ENCODE measurements at regions not wholly inside any gene's neighbourhood (a gene's known extent, or its start where the extent isn't known, plus 50 kb on each side); places are given as distances from the start of the nearest gene placed in this dataset.
A peak's percentile ranks its signal among the peaks of the same experiment; 100 is the strongest.

DNA sequence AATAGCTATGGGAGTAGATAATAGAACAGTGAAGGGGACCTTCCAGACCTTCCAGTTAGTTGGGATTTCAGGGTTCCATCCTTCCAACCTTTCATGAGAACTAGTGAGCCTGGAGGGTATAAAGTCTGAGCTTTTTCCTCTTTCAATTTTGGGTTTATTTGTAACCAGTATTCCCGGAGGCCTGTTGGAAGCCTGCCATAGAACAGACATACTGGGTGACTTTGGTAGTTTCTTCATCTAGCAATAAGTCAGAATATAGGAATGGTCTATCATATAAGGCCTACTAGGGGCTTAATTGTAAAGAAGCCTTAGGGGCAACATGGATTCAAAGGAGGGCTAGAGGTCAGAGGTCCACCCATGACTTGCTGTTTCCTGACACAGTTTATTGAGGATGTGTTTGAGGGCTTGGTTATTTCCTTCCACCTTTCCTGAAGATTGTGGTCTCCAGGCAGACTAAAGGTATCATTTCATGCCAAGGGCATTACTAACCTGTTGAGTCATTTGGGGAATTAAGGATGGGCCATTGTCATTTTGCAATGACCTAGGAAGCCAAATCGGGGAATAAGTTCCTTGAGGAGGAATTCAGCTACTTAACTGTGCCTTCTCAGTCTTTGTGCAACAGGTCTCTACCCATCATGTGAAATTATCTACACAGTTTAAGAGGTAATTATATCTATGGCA is 410.3 kb downstream of the SLC6A15 start:
- no peak for DNase-seq (ENCODE audit: low read depth)
- no peak overlapping the region for H3K4me3 ChIP-seq (ENCODE audit: low read depth, low read length)
- TF ChIP-seq, protein P1, sequence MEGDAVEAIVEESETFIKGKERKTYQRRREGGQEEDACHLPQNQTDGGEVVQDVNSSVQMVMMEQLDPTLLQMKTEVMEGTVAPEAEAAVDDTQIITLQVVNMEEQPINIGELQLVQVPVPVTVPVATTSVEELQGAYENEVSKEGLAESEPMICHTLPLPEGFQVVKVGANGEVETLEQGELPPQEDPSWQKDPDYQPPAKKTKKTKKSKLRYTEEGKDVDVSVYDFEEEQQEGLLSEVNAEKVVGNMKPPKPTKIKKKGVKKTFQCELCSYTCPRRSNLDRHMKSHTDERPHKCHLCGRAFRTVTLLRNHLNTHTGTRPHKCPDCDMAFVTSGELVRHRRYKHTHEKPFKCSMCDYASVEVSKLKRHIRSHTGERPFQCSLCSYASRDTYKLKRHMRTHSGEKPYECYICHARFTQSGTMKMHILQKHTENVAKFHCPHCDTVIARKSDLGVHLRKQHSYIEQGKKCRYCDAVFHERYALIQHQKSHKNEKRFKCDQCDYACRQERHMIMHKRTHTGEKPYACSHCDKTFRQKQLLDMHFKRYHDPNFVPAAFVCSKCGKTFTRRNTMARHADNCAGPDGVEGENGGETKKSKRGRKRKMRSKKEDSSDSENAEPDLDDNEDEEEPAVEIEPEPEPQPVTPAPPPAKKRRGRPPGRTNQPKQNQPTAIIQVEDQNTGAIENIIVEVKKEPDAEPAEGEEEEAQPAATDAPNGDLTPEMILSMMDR (conservative IDR thresholded peaks at IDR 0.05; ENCODE audit: low read depth, low read length), result no peak

DNA sequence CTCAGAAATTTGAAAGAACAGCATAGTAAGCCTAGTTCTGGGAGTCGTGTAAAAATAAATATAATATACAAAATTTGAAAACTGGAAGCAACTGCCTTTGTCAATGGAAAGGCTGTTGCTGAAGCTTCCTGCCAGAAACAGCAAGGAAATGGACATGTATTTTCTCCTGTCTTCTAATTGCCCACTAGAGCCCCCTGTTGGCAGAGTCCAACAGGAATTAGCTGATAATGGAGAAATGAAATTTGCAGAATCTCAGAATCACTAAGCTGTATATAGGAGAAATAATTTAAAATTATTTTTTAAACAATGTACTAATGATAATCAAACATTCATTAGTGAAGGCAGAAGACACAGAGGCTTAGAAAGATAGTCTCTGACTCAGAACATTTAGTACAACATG is 414.8 kb downstream of the SLC6A15 start:
- DNase-seq (ENCODE audit: low read depth), result no peak
- H3K4me3 ChIP-seq (ENCODE audit: low read depth, low read length), result no peak overlapping the region
- TF ChIP-seq, protein P1 (conservative IDR thresholded peaks at IDR 0.05; ENCODE audit: low read depth, low read length), result peak; percentile 61

DNA sequence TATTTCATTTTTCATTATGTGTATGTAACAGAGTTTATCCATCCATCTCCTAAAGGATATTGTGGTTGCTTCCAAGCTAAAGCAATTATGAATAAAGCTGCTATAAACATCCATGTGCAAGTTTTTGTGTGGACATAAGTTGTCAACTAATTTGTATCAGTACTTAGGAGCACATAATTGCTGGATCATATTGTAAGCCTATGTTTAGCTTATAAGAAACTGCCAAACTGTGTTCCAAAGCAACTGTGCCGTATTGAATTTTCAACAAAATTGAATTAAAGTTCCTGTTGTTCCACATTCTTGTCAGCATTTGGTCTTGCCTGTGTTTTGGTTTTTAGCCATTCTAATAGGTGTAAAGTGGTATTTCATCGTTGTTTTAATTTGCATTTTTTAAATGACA is 416.9 kb downstream of the SLC6A15 start:
- no peak for DNase-seq (ENCODE audit: low read depth)
- TF ChIP-seq, protein P1 (conservative IDR thresholded peaks at IDR 0.05; ENCODE audit: low read depth, low read length), result no peak
- no peak overlapping the region for H3K4me3 ChIP-seq (ENCODE audit: low read depth, low read length)

DNA sequence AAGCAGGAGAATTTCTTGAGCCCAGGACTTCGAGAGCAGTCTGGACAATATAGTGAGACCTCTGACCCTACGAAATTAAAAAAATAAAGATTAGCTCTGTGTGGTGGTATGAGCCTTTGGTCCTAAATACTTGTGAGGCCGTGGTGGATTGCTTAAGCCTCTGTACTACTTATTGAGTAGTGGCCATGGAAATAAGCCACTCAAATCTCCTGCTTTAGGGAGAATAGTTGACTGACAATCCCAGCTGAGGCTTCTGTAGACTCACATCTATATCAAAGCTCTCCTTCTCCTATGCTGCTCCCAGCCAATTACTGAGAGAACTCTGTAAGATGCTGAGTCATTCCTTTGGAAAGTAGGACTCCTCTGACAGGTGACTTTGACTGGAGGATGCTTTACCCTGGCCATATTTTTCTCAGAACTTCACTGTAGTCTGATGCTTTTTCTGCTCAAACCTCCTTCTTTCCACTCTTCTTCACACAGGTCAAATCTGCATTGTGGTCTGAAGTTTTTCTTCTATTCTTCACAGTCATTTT is 420.2 kb downstream of the SLC6A15 start:
- no peak overlapping the region for H3K4me3 ChIP-seq (ENCODE audit: low read depth, low read length)
- no peak for DNase-seq (ENCODE audit: low read depth)
- TF ChIP-seq, protein P1 (conservative IDR thresholded peaks at IDR 0.05; ENCODE audit: low read depth, low read length), result no peak

DNA sequence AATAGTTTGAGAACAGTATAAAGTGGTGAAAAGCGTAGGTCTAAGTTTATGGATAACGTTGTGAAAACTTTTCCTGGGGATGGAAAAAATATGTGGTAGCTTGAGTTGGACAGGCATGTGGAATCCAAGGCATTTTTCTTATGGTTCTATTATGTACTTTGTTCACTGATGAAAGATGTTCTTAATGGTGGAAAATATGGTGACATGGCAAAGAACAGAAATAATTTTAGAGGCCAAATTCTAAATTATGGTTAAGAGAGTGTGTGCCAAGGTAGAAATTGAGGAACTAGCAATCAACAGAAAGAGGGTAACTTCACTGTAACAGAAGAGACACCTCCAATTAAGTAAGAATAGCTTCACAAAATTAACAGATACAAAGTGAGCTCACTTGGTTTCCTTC is 427.8 kb downstream of the SLC6A15 start:
- TF ChIP-seq, protein P1 (conservative IDR thresholded peaks at IDR 0.05; ENCODE audit: low read depth, low read length), result no peak
- DNase-seq (ENCODE audit: low read depth), result no peak
- no peak overlapping the region for H3K4me3 ChIP-seq (ENCODE audit: low read depth, low read length)

DNA sequence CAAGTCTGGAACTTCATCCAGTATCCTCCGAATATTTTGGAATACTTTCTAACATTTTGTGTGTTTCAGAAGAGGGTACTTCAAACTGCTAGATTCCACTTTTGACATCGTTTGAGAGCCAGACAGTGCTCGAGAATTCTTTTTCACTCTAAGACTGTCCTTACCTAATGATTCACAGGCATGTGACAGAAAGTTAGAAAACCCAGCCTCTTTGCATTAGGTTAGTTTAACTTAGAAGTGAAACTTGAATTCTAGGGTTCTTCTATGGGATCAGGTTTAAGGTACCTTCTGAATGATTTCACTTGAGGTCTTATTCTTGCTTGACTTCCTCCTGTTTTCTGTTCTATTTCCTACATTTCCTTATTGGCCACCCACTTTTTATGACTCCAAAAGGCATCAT is 431.8 kb downstream of the SLC6A15 start:
- no peak for DNase-seq (ENCODE audit: low read depth)
- no peak overlapping the region for H3K4me3 ChIP-seq (ENCODE audit: low read depth, low read length)
- TF ChIP-seq, protein P1 (conservative IDR thresholded peaks at IDR 0.05; ENCODE audit: low read depth, low read length), result no peak

DNA sequence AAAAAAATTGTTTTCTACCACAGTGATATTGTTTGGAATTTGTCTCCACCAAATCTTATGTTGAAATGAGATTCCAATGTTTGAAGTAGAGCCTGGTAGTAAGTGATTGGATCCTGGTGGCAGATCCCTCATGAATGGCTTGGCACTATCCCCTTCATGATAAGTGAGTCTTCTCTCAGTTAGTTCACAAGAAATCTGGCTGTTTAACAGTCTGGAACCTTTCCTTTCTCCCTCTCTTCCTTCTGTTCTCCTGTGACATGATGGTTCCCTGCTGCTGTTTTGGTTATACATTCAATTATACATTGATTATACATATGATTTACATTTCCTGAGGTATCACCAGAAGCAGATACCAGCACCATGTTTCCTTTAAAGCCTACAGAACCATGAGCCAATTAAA is 442.2 kb downstream of the SLC6A15 start:
- no peak overlapping the region for H3K4me3 ChIP-seq (ENCODE audit: low read depth, low read length)
- DNase-seq (ENCODE audit: low read depth), result no peak
- TF ChIP-seq, protein P1 (conservative IDR thresholded peaks at IDR 0.05; ENCODE audit: low read depth, low read length), result no peak

Measured in epithelial cell of proximal tubule (primary cell).